ENCODE measurements at regions not wholly inside any gene's neighbourhood (a gene's known extent, or its start where the extent isn't known, plus 50 kb on each side); places are given as distances from the start of the nearest gene placed in this dataset.

DNA sequence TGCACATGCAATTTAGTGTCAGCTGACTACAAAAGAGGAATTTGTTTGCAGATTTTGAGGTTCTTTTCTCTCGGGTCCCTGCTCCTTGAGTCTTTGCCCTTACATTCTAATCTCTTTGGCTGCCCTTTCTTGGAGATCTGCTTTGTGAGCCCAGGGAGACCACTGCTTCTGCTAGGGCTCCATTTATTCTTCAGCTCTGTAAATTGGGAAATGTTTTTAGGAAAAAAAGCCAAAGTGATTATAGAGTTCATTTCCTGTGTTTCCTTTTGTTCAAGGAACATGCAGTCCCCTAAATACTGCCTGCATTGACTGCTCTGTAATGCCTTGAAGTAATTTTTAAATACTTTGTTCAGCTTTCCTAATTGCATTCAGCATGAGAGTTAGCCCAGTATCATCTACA lies 197.4 kb downstream of the CSNK1G3 start (continued):
- TF ChIP-seq REST (IDR thresholded peaks at IDR 0.05) (no peak), CTCF (IDR thresholded peaks at IDR 0.05; ENCODE audit: low read depth, low read length, missing input control) (no peak), RAD21 (IDR thresholded peaks at IDR 0.05) (peak; percentile 7 to 31), GABPA (IDR thresholded peaks at IDR 0.05 in 1 of 2, conservative IDR thresholded peaks at IDR 0.05 in 1 of 2) (no peak), FOXA2 (IDR thresholded peaks at IDR 0.05) (no peak), HNF4G (IDR thresholded peaks at IDR 0.05) (no peak), HNF4A (conservative IDR thresholded peaks at IDR 0.05) (no peak)

DNA sequence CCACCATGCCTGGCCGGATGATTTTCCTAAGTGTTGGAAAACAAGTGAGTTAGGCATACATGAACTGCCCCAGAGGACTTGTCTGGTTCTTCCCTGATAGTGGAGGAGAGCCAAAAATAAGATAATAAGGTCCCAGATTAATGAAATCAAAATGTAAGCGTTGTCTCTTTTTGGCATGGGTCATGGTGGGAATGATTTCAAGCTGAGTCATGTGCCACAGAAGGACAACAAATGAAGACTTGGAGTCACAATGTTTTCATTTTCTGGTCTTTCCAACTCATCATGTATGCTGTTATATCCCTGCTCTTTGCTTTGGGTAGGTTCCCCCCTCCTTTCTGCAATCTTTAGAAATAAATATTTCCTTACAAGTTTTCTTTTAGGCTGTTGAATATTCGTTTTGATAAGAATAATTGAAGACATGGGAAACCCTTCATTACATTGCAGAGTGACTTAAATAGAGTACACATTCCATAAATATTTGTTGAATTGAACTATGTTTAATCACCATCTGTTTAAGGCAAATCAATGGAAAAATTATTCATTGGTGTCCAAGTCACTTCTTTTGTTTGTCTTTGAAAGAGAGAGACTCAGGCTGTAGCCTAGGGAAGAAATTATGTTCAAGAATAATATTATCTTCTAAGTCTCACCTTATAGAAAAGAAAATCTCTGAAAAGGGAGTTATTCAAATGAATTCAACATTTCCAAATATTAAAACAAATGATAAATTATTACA lies 196.3 kb downstream of the CSNK1G3 start:
- no peak overlapping the region for H3K4me3 ChIP-seq (ENCODE audit: low read depth in 1 of 3, low read length in 3 of 3)
- H3K27me3 ChIP-seq (ENCODE audit: control insufficient read depth in 4 of 4, insufficient read depth in 4 of 4, low read length in 3 of 4), result no peaks in the 10 kb centered on the region
- no peak overlapping the region for H3K9ac ChIP-seq (ENCODE audit: low read depth in 1 of 2, low read length in 2 of 2)
- no peaks in the 10 kb centered on the region for H3K4me1 ChIP-seq (ENCODE audit: control insufficient read depth in 4 of 4, insufficient read depth in 4 of 4, low read length in 3 of 4)
- no peaks in the 10 kb centered on the region for H3K36me3 ChIP-seq (ENCODE audit: control insufficient read depth in 4 of 4, insufficient read depth in 3 of 4, low read depth in 1 of 4, low read length in 3 of 4)
- H3K9me3 ChIP-seq (ENCODE audit: control insufficient read depth in 4 of 4, low read length in 3 of 4), result peaks cover 0 to 3% (median 0%) of the 10 kb centered on the region in 4 donors
- DNase-seq (ENCODE audit: low spot score), result no peak
- no peak for TF ChIP-seq RAD21 (IDR thresholded peaks at IDR 0.05)
- TF ChIP-seq REST (IDR thresholded peaks at IDR 0.05), result no peak
- no peak for TF ChIP-seq FOXA2 (IDR thresholded peaks at IDR 0.05)
- TF ChIP-seq TAF1 (conservative IDR thresholded peaks at IDR 0.05), result no peak
- no peak for TF ChIP-seq EGR1 (IDR thresholded peaks at IDR 0.05; ENCODE audit: low read depth in 2 of 2)
- no peak for TF ChIP-seq HNF4A (conservative IDR thresholded peaks at IDR 0.05)
- no peak for TF ChIP-seq RXRA (IDR thresholded peaks at IDR 0.05)
- no peak for TF ChIP-seq NR2F2 (IDR thresholded peaks at IDR 0.05)
- no peak for TF ChIP-seq HNF4G (IDR thresholded peaks at IDR 0.05)
- no peak for TF ChIP-seq FOXA1 (IDR thresholded peaks at IDR 0.05)
- TF ChIP-seq, protein P1, sequence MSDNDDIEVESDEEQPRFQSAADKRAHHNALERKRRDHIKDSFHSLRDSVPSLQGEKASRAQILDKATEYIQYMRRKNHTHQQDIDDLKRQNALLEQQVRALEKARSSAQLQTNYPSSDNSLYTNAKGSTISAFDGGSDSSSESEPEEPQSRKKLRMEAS (IDR thresholded peaks at IDR 0.05), result no peak
- TF ChIP-seq, protein P2, sequence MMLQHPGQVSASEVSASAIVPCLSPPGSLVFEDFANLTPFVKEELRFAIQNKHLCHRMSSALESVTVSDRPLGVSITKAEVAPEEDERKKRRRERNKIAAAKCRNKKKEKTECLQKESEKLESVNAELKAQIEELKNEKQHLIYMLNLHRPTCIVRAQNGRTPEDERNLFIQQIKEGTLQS (IDR thresholded peaks at IDR 0.05), result no peak
- no peak for TF ChIP-seq CTCF (IDR thresholded peaks at IDR 0.05; ENCODE audit: low read depth, low read length, missing input control)
- no peak for TF ChIP-seq SP1 (IDR thresholded peaks at IDR 0.05)
- TF ChIP-seq GABPA (IDR thresholded peaks at IDR 0.05 in 1 of 2, conservative IDR thresholded peaks at IDR 0.05 in 1 of 2), result no peak
- TF ChIP-seq ZBTB33 (IDR thresholded peaks at IDR 0.05), result no peak
- TF ChIP-seq YY1 (IDR thresholded peaks at IDR 0.05), result no peak
- no peak for TF ChIP-seq JUND (IDR thresholded peaks at IDR 0.05)
- WGBS, result 45% methylated on average over 3 of the region's 3 CpGs
- H3K27ac ChIP-seq (ENCODE audit: low read depth in 1 of 2, low read length in 2 of 2), result no peak overlapping the region
